ENCODE measurements at regions not wholly inside any gene's neighbourhood (a gene's known extent, or its start where the extent isn't known, plus 50 kb on each side); places are given as distances from the start of the nearest gene placed in this dataset.

GRCh38 chr16:86193528-86194193 is 294.7 kb downstream of the IRF8 start:
- DNase-seq (ENCODE audit: low read depth, low spot score): no peak

- DNase-seq (ENCODE audit: low read depth, low spot score): peak; percentile 94
Measured at GRCh38 chr16:86195863-86196630, 297.1 kb downstream of the IRF8 start.

- DNase-seq (ENCODE audit: low read depth, low spot score): no peak
Measured at GRCh38 chr16:86196687-86197391, 297.9 kb downstream of the IRF8 start.

DNA sequence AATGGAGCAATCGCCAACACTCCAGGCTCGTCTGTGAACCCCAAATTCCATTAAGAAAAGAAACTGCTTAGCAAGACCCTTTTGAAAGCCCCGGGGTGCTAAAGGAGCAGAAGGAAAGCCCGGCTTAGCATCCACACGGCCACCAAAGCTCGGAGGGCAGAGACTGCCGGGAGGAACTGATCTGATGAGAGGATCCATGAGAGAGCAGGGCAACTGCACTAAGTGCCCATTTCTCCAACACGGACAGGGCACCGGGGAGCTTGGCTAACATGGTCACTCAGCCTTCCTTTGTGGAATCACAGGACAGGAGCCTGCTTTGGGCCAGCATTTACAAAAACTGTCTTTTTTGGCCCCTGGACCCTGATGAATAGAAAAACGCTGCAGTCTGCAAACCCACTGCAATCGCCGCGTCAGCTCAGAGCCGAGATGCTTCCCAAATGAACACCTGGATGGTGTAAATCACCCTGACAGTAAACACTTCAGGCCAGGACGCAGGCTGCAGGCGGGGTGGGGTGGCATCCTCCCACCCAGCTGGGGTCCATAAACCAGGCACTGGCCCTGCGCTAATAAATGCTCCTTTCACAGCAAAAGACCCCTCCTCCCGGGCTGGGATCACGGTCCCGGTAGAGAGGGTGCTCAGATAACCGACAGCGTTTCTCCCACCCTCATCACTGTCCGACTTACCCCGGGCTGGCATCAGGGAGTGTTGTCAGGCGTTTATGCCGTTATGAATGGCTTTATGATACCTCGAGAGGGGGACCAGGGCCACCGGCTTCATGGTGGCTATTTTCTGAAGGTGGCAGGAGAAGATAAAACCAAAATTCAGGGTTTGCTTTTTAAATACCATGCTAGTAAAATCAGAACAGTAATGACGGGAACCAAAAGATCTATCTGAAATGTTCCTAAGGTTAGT is 299.5 kb downstream of the IRF8 start:
- DNase-seq (ENCODE audit: low read depth, low spot score): peak; percentile 27

DNA sequence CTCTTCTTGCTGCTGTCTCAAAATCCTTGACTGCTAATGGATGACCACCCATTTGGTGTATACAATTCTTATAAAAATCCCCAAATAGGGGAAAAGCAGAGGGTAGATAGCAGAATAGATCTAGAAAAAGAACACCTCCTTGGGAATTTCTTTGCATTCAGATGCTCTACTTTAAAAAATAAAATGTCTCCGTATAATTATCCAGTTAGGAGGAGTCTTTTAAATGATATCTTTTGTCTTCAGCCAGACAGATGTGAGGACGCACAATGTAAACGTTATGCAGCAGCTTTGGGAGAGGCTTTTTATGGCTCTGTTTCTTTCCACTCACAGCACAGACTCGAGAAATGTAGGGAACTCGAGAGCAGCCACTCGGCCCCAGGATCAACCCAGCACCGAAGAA is 300.2 kb downstream of the IRF8 start:
- DNase-seq (ENCODE audit: low read depth, low spot score): no peak

DNA sequence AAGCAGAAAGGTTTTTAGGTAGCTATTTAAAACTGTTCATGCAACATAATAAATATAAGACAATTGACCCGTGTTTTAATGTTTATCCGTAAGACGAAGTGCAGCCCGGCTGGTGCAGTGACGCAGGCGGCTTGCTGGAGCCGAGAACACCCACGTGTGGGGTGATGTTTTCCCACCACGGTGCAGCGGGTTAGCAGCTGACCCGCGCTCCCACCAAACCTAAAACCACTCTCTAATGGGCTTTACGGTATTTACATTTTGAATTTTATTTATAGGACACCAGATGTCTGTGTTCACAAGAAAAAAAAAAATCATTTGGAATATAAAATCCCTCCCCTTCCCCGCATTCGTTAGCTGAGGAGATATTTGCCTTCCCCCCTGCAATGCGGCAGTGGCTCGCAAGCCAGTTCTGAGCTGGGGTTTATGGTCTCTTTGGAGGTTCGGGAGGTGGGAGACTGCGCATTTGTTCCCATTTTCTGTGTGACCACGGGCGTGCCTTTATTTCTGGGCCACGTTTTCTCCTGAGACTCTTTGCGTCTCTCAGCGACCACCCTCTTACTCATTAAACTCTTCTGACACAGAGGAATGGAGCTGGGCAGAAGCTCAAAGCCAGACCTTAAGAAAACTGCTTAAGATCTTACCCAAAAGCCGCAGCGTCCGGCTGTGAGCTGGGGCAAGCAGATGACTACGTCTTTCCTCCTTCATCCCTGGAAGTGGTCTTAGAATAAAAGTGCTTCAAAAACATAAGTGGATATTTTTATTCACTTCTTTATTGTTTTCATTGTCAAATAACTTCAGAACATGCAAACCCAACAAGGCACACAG is 301.1 kb downstream of the IRF8 start:
- DNase-seq (ENCODE audit: low read depth, low spot score): peak; percentile 30

GRCh38 chr16:86200722-86201121 is 301.8 kb downstream of the IRF8 start:
- DNase-seq (ENCODE audit: low read depth, low spot score): peak; percentile 37

DNA sequence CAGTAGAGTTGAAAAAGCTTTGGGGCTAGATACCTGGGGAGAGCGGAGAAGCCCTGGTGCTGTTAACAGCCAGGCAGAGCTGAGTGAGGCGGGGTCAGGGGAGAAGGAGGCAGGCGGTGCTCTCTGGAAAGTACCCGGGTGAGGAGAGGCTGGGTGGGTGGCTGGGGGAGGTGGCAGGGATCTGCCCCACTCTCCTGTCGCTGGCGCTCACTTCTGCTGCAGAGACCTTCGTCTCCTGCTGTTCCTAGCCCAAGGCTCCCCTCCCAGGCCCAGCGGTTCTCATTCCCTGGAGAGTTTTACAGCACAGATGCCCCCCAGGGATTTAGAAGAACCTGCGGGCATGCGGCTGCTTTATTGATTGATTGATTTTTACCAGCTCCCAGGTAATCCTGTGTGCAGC is 302.8 kb downstream of the IRF8 start:
- peak; percentile 56 for DNase-seq (ENCODE audit: low read depth, low spot score)

- DNase-seq (ENCODE audit: low read depth, low spot score): peak; percentile 58
Measured at GRCh38 chr16:86202267-86202666, 303.3 kb downstream of the IRF8 start.

GRCh38 chr16:86202760-86203426 is 303.9 kb downstream of the IRF8 start:
- no peak for DNase-seq (ENCODE audit: low read depth, low spot score)

DNA sequence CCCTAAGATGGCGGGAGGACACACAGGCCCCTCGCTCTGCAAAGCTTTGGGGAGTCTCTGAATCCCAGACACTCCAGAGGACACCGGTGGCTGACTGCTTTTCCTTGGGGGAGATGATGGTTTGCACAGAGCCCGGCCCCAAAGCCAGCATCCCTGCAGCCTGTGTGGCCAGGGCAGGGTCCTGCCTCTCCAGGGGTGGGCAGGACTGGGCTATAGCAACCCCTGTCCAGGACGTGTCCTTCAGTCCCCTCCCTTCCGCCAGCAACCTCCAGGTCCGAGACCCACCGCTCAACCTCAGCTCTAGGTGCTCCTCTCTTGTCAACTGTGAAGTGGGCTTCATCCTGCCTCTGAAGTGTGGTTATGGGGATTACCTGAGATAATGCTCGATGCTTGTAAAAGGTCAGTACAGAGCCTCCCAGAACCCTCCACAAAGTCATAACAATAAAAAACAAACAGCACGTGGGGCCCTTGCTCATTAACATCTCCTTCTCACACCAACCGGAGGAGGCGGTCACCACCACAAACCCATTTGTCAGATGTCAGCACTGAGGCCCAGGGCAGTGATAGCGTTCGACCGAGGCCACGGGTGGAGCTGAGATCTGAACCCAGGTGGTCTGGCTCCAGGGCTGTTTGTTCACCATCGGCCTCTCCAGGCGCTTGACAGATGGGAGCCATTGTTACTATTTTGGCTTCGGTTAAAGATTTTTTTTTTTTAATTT is 304.8 kb downstream of the IRF8 start:
- DNase-seq (ENCODE audit: low read depth, low spot score): no peak

DNA sequence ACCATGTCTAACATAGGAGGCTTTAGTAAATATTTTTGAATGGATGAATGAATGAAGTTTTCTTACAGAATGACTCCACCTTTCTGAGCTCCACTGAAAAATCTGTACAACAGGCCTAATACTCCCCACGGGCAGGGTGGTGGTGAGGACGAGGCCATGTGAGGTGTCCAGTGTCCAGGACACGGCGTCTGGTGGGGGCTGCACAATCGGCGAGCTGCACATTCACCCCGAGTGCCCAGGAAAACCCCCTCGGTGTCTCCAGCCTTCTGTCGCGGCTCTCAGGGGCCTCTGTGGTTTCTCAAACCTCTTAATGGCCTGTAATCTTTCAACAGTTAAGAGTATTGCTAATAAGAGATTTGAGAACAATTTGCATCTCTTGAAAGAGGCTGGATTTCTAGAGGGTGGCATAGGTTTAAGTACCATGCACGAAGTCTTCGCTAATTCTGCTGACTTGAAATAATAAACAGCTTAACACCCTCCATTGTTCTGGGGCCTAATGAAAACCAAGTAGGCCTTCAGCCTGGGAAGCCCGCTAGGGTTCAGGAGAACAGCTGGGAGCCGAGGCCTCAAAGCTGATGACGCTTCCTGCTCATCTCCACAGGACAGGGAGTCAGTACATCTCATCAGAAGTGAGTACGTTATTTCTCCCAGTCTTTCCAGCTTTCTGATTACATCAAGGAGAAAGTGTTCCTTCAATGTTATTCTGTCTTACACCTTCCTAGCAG is 304.6 kb upstream of the FOXF1 start:
- DNase-seq (ENCODE audit: low read depth, low spot score): no peak

- no peak for DNase-seq (ENCODE audit: low read depth, low spot score)
Measured at GRCh38 chr16:86207350-86207749, 303.0 kb upstream of the FOXF1 start.

- DNase-seq (ENCODE audit: low read depth, low spot score): no peak
Measured at GRCh38 chr16:86209202-86209601, 301.1 kb upstream of the FOXF1 start.

GRCh38 chr16:86210403-86211193 is 299.7 kb upstream of the FOXF1 start:
- DNase-seq (ENCODE audit: low read depth, low spot score): peak; percentile 20

DNA sequence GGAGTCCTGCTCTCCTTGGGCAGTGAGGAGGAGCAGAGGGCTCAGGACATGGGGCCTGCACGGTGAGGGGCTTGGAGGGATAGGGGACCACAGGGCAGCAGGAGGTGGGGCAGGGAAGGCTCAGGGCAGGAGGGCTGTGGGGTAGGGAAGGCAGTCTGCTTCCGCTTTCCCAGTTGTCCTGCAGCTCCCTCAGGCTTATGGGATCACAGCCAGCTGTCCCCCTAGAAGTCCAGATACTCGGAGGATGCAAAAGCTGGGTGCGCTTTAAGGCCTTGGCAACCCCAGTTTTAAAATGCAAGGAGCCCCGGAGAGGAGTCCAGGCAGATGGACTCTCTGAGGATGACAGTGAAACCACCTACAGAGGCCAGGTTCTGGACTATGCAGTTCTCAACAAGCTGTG is 299.1 kb upstream of the FOXF1 start:
- DNase-seq (ENCODE audit: low read depth, low spot score): no peak

GRCh38 chr16:86211800-86212199 is 298.5 kb upstream of the FOXF1 start:
- no peak for DNase-seq (ENCODE audit: low read depth, low spot score)
